ENCODE measurements at regions not wholly inside any gene's neighbourhood (a gene's known extent, or its start where the extent isn't known, plus 50 kb on each side); places are given as distances from the start of the nearest gene placed in this dataset.

DNA sequence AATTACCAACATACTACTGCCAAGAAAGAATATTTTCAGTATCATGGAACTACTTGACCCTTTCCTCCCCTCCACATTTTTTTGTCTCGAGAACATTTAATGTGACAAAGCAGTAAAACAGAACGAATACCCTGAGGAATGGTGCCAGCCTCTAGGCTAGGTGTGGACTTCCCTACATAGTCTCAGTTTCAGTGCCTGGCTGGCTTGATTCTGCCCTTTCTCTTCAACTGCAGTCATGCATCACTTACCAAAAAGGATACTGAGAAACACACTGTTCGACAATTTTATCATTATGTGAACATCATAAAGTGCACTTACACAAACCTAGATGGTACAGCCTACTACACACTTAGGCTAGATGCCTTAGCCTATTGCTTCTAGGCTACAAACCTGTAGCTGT lies 305.3 kb upstream of the HNRNPA3 start:
- no peak for TF ChIP-seq PPARA (CRISPR knock-in tag; IDR thresholded peaks at IDR 0.05; ENCODE audit: borderline replicate concordance)
- no peak for TF ChIP-seq TOX (CRISPR knock-in tag; IDR thresholded peaks at IDR 0.05; ENCODE audit: borderline replicate concordance)
- TF ChIP-seq ZFP3 (CRISPR knock-in tag; IDR thresholded peaks at IDR 0.05): no peak
- TF ChIP-seq, protein P1, sequence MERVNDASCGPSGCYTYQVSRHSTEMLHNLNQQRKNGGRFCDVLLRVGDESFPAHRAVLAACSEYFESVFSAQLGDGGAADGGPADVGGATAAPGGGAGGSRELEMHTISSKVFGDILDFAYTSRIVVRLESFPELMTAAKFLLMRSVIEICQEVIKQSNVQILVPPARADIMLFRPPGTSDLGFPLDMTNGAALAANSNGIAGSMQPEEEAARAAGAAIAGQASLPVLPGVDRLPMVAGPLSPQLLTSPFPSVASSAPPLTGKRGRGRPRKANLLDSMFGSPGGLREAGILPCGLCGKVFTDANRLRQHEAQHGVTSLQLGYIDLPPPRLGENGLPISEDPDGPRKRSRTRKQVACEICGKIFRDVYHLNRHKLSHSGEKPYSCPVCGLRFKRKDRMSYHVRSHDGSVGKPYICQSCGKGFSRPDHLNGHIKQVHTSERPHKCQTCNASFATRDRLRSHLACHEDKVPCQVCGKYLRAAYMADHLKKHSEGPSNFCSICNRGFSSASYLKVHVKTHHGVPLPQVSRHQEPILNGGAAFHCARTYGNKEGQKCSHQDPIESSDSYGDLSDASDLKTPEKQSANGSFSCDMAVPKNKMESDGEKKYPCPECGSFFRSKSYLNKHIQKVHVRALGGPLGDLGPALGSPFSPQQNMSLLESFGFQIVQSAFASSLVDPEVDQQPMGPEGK (CRISPR knock-in tag; IDR thresholded peaks at IDR 0.05; ENCODE audit: borderline replicate concordance): no peak
- no peak for TF ChIP-seq ZFP30 (CRISPR knock-in tag; IDR thresholded peaks at IDR 0.05)
- no peak for TF ChIP-seq TCF4 (CRISPR knock-in tag; IDR thresholded peaks at IDR 0.05; ENCODE audit: borderline replicate concordance)
- TF ChIP-seq ZNF70 (CRISPR knock-in tag; IDR thresholded peaks at IDR 0.05): no peak
- TF ChIP-seq, protein P2, sequence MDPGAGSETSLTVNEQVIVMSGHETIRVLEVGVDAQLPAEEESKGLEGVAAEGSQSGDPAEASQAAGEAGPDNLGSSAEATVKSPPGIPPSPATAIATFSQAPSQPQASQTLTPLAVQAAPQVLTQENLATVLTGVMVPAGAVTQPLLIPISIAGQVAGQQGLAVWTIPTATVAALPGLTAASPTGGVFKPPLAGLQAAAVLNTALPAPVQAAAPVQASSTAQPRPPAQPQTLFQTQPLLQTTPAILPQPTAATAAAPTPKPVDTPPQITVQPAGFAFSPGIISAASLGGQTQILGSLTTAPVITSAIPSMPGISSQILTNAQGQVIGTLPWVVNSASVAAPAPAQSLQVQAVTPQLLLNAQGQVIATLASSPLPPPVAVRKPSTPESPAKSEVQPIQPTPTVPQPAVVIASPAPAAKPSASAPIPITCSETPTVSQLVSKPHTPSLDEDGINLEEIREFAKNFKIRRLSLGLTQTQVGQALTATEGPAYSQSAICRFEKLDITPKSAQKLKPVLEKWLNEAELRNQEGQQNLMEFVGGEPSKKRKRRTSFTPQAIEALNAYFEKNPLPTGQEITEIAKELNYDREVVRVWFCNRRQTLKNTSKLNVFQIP (CRISPR knock-in tag; IDR thresholded peaks at IDR 0.05; ENCODE audit: borderline replicate concordance, low read depth): no peak
- no peak for TF ChIP-seq BACH2 (CRISPR knock-in tag; IDR thresholded peaks at IDR 0.05; ENCODE audit: borderline replicate concordance)
- TF ChIP-seq ZC3H10 (CRISPR knock-in tag; IDR thresholded peaks at IDR 0.05): no peak
- TF ChIP-seq RARB (CRISPR knock-in tag; IDR thresholded peaks at IDR 0.05): no peak
- TF ChIP-seq SNAI2 (CRISPR knock-in tag; IDR thresholded peaks at IDR 0.05): no peak
- TF ChIP-seq, protein P3, sequence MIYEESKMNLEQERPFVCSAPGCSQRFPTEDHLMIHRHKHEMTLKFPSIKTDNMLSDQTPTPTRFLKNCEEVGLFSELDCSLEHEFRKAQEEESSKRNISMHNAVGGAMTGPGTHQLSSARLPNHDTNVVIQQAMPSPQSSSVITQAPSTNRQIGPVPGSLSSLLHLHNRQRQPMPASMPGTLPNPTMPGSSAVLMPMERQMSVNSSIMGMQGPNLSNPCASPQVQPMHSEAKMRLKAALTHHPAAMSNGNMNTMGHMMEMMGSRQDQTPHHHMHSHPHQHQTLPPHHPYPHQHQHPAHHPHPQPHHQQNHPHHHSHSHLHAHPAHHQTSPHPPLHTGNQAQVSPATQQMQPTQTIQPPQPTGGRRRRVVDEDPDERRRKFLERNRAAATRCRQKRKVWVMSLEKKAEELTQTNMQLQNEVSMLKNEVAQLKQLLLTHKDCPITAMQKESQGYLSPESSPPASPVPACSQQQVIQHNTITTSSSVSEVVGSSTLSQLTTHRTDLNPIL (CRISPR knock-in tag; IDR thresholded peaks at IDR 0.05; ENCODE audit: low read depth): no peak
